SW 1271 (cell line): ENCODE measurements at regions not wholly inside any gene's neighbourhood (a gene's known extent, or its start where the extent isn't known, plus 50 kb on each side); places are given as distances from the start of the nearest gene placed in this dataset.
A peak's percentile ranks its signal among the peaks of the same experiment; 100 is the strongest.
"Not testable (repeated sequence)": the region's sequence is repeated elsewhere in the genome, so short reads cannot be mapped to it uniquely, and the experiment has no call there.

ENCODE experiments used
- DNase-seq, 2 experiments: peaks; one replicate each; lab custom pipeline; 2025; lab: John Stamatoyannopoulos, UW

DNA sequence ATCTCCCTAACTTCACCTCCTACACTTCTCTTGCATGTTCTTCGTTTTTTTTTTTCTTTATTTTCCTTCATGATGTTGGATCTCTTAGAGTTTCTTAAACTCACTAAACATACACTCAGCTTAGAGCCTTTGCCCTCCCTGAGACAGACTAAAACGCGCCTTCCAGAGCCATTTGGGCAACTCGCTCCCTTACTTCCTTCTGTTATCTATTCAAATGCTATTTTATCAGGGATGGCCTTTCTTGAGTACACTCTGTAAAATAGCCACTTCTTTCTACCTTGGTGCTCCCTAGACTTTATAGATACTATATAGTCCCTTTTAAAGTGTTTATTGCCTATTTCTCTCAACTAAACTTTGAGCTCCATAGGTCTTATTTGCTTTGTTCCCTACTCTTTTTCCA is 598.2 kb upstream of the NECTIN3 start:
- no peak for DNase-seq

DNA sequence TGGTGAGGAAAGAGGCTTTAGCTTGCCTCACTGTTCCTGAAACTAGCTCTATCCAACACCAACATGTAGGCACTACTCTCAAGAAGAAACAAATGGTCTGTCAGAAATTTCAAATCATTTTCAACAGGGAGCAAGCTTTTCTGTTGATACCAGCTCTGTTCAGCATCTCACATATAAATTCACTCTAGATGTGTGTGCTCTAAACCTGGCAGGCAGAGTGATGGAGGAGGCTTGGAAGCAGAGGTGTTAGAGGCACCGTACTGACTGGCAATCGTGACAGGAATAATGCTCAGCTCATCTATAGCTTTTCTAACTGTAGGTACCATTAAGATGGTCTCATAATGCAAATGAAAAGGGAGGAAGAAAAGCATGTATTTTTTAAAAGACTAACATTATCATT is 597.2 kb upstream of the NECTIN3 start:
- no peak for DNase-seq

DNA sequence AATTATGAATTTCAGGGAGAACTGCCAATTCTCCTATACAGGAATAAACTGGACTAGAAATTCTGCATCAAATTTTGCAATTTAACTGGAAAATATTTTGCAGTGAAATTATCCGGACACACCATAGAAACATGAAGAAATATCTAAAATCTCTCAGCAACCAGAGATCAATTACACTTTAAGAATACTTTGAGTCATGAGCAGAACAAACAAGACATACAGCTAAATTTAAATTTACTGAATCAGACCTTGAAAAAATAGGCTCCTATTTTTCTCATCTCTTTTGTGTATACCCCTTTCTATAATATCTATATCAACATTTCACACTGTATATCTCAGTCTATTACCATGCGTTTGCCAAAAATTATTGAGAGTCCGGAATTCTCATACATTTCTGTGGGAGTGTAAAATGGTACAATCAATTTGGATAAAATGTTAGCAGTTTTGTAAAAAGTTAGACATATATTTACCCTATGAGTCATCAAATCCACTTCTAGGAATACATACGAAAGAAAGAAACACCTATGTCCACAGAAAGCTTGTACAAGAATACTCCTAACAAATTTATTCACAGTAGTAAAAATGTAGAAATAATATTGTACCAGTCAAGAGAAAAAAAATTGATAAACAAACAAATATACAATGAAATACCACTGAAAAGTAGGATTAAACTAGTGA is 593.1 kb upstream of the NECTIN3 start:
- no peak for DNase-seq

DNA sequence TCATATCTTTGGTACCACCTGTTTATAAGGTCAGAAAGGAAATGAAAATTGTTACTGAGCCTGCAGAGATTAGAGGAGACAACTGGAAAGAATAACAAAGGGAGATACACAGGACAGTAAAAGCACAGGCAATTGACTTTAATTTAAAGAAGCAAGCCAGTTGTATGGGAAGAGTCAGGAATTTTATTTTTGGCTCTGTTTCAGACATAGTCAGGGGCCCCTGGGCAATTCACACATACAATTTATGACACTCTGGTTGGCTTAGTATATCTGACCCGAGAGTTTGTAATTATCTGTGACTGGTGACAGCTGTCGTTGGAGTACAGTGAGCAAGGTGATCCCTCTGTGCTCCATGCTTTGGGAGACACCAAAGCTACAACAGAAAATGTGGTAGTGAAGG is 591.9 kb upstream of the NECTIN3 start:
- no peak for DNase-seq

DNA sequence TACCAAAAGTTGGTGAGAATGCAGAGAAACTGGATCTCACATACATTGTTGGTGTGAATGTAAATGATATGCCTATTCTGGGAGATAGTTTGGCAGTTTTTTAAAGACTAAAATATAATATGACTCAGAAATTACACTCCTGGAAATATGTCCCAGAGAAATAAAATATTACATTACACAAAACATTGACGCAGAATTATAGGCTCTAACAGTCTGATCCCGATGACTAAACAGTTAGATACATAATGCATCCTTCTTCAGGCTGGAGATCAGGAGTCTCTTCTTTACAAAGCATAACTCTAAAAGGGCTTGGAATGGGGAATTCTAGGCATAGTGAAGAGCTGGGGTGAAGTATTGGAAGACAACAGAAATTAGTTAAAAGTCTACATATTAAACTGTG is 586.2 kb upstream of the NECTIN3 start:
- DNase-seq, result no peak

DNA sequence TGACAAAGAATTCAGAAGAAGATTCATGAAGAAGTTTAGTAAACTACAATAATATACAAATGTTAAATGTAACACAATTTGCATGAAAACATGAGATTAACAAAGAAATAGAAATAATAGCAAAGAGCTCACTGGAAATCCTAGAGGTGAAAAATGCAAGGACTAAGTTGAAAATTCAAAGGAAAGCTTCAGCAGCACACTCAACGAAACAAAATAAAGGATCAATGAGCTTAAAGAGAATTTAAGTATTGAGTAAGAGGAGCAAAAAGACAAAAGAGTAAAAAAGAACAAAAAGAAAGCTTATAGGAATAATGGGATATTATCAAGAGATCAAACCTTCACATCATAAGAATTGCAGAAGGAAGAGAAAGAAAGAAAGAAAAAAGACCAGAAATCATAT is 583.8 kb upstream of the NECTIN3 start:
- DNase-seq, result no peak

DNA sequence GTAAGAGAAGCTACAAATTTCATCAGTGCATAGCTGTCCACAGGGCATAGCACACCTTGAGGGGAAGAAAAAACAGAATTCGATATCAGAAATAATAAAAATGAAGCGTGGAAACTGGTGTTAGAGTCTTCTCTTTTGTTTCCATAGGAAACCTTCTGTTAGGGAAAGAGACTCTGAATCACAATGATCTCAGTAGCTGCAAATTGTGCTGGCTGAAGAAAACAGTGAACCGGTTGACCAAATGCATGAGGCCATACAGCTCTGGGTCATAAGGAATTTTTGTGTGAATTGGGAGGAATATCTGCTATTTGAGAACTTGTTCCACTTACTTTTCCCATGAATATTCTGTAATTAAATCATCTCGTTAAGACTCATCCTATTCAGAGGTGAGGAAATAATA is 580.2 kb upstream of the NECTIN3 start:
- DNase-seq, result no peak

DNA sequence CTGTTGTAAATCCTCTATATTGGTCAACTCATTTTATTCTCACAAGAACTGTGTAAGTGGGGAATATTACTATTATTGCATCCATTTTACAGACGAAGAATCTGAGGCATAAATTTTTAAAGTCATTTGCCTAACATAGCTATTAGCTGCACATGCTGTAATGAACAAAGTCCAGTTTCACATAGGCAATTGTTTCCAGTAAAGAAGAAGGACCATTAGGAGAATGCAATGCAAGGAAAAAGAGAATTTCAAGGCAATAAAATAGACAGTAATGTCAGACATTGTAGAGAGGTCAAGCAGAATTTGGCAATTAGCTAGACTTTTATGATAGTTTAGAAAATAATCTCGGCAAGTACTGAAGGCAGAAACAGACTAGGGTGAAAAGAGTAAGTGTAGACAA is 578.7 kb upstream of the NECTIN3 start:
- DNase-seq, result no peak

DNA sequence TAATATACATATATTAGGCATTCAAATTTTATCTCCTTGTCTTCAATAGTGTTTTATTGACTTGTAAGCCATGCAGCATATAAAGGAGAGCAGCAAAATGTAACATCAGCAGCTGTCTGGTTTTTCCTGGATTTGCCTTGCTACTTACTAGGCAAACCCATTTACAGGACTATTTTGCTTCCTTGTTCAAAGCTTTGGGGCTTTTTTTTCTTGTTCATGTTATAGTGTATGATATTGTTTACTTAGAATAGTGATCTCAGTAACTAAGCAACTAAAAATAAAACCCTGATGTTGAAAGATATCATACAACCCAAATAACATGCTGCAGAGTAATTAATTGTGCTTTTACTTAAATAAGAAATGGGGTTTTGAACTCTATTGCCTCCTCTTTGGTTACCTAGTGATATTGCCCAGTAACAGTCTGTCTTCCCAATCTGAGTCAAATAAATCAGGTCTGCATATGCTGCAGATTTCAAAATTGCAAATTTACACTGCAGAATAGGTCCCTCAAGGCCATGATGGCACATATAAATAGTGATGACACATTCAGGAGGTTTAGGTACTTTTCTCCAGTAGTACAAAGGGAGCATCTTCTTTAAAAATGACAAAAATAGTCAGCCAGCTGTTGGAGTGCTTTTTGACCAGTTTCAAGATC is 578.1 kb upstream of the NECTIN3 start:
- no peak for DNase-seq

DNA sequence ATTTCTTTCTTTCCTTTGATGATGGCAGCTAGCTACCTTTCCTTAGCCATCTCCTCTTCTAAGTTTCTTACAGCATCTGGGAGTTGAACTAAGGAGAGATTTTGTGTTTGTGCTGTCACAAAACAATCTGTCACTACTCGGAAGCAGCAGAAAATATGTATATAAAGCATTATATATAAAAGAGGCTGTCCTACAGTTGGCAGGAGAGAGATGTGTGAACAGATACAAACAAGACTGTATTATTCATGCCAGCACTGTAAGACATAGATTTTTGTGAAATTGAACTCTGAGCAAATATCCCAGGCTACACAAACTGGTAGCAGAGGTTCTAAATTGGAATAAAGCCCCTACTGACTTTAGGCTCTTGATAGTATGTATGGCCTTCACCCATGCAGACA is 577.5 kb upstream of the NECTIN3 start:
- DNase-seq, result no peak

DNA sequence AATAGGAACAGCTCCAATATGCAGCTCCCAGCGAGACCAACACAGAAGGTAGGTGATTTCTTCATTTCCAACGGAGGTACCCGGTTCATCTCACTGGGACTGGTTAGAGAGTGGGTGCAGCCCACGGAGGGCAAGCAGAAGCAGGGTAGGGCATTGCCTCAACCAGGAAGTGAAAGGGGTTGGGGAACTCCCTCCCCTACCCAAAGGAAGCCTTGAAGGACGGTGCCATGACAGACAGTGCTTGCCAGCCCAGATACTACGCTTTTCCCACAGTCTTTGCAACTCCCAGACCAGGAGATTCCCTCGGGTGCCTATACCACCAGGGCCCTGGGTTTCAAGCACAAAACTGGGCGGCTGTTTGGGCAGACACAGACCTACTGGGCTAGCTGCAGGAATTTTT is 576.9 kb upstream of the NECTIN3 start:
- DNase-seq, result no peak

DNA sequence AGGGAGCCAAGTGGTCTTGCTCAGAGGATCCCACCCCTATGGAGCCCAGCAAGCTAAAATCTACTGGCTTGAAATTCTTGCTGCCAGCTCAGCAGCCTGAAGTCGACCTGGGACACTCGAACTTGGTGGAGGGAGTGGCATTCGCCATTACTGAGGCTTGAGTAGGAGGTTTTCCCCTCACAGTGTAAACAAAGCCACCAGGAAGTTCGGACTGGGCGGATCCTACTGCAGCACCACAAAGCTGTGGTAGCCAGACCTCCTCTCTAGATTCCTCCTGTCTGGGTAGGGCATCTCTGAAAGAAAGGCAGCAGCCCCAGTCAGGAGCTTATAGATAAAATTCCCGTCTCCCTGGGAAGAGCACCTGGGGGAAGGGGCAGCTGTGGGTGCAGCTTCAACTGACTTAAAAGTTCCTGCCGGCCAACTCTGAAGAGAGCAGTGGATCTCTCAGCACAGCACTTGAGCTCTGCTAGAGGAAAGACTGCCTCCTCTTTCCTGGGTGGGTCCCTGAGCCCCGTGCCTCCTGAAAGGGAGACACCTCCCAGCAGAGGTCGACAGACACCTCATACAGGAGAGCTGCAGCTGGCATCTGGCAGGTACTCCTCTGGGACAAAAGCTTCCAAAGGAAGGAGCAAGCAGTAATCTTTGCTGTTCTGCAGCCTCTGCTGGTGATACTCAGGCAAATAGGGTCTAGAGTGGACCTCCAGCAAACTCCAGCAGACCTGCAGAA is 576.3 kb upstream of the NECTIN3 start:
- no peak for DNase-seq

DNA sequence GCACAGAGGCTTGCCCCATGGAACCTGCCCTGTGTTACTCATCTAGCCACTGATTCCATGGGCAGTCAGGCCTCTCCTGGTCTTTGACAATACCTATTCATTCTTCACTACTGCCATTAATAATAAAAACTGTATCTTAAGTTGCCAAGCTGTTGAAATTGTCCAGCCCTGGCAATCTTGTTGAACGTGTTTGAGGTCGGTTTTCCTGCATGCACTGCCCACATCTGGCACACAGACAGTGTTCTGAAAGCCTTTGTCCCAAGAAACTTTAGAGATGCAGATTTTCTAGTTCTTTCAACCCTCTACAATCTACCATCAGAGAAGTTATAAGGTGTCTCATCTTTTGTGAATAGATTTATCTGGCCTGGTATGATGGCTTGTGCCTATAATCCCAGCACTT is 567.2 kb upstream of the NECTIN3 start:
- no peak for DNase-seq

DNA sequence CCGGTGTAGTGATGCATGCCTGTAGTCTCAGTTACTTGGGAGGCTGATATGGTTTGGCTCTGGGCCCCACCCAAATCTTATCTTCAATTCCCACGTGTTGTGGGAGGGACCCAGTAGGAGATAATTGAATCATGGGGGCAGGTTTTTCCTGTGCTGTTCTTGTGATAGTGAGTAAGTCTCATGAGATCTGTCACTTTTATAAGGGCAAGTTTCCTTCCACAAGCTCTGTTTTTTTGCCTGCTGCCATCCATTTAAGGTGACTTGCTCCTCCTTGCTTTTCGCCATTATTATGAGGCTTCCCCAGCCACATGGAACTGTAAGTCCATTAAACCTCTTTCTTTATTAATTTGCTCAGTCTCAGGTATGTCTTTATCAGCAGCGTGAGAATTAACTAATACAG is 566.7 kb upstream of the NECTIN3 start:
- DNase-seq, result no peak

DNA sequence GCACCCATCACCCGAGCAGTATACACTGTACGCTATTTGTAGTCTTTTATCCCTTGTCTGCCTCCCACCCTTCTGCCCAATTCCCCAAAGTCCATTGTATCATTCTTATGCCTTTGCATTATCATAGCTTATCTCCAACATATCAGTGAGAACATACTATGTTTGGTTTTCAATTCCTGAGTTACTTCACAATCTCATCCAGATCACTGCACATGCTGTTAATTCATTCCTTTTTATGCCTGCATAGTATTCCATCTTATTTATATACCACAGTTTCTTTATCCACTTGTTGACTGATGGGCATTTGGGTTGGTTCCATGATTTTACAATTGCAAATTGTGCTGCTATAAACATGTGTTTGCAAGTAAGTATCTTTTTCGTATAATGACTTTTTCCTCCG is 564.7 kb upstream of the NECTIN3 start:
- no peak for DNase-seq

DNA sequence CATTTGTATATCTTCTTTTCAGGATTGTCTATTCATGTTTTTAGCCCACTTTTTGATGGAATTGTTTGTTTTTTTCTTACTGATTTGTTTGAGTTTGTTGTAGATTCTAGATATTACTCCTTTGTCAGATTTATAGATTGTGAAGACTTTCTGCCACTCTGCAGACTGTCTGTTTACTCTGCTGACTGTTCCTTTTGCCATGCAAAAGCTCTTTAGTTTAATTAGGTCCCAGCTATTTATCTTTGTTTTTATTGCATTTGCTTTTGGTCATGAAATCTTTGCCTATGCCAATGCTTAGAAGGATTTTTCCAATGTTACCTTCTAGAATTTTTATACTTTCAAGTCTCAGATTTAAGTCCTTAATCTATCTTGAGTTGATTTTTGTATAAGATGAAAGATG is 564.0 kb upstream of the NECTIN3 start:
- DNase-seq, result not testable (repeated sequence)

DNA sequence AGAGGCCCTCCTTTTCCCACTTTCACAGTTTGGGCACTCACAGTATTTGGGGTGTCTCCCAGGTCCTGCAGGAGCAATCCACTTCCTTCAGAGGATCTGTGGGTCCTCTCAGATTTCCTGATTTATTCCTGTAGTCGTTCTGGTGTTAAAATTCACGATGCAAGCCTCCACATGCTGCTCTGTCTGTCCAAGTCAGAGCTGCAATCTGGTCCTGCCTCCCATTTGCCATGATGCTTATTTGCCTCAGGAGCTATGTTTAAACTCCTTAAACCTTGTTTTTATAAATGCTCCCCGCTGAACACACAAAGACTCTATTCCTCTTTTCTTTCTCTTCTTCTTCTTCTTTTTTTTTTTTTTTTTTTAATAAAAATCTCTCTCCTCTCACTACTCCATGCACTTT is 558.7 kb upstream of the NECTIN3 start:
- DNase-seq, result no peak

DNA sequence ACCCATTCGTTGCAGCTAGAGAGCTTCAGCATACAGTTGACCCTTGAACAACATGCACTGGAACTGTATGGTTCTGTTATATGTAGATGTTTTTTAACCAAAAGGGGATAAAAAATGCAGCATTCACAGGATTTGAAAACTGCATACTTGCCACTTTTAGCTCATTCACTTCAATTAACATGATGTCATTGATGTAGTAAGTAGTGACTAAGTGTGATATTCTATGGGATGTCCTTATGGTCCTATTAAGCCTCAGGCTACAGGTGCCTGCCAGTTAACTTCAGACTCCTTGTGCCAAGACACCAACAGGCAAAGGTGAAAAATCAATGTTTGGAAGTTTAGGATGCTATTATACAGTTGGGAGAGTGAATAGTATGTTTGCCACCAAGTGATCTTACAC is 553.6 kb upstream of the NECTIN3 start:
- DNase-seq, result no peak

DNA sequence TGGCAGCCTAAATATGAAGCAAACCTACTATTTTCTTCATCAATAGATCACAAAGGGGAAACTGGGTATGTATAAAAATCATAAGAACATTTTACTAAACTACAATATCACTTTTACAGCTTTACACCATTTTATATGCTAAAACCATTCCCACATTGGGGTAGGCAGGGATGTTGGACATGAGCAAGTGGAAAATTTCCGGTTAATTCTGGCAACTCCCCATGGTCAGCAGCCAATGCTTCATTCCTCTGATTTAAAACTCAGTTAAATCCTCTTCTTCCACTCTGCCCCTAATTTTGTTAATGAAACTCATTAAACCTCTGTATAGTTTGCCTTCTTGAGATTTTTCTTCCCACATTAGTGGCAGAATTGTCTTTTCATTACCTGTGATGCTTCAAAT is 552.5 kb upstream of the NECTIN3 start:
- no peak for DNase-seq

DNA sequence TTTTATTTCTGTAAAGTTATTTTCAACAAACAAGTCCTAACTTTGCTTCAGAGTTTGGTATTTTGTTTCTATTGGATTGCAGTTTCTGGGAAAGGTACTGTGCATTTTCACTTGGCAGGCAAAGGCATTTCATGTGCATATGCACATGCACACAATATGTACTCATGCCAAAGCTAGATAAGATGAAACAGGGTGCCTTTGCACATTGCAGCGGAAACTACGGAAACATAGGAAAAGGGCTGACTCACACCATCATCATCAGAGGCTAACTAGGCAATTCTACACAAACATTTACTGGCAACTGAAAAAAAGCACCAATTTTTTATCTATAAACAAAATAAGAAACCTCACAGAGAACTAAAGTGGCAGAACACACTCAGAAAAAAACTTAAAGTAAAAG is 550.6 kb upstream of the NECTIN3 start:
- DNase-seq, result no peak

DNA sequence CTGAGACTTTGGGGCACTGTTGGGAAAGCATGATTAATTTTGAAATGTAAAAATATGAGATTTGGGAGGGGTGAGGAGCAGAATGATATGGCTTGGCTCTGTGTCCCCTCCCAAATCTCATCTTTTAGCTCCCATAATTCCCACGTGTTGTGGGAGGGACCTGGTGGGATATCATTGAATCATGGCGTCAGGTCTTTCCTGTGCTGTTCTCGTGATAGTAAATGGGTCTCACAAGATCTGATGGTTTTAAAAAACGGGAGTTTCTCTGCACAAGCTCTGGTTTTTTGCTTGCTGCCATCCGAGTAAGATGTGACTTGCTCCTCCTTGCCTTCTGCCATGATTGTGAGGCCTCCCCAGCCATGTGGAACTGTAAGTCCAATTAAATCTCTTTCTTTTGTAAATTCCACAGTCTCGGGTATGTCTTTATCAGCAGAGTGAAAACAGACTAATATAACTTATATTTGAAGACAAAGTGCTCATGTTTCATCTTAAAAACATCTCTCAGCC is 546.0 kb upstream of the NECTIN3 start:
- not testable (repeated sequence) for DNase-seq

DNA sequence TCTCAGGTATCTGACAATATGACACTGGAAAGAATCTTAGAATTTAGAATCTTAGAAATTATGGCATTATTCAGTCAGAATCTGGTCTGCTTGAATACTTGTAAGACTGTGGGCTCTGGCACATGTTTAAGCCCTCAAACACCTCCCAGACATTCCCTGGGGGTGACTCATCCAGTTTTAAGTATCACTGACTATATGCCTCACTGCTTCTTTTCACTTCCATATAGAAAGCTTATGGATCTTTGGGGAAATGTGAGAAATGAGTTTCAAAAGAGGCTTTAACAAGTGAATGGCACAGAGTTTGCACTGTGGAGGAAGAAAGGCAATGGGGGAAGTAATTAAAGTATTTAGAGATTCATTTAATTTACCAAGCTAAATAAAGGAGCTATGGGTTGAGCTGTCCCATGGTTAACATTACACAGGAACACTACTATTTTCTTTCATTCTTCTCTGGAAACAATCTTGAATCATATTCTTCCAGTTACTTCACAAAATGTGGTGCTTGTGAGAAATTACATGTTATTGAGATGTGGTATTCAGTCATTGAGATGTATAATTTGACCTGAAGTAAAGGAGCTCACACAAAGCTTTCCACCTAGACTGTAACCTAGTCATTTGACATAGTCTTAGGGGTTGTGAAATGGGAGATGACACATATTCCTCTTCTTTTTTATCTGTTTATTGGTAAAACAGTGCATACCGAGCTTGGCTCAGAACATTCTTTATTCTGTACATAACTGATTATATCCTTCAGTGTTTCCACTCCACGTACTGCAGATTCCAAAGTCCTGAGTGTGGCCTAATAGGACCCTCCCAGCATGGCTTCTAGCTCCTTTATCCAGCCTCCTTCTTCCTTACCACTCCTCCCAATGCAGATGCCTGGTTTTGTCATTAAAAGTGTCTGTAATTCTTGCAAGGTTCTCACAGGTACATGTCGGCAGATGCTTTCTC is 544.6 kb upstream of the NECTIN3 start:
- peak; percentile 15 to 73 for DNase-seq
